HL-60 (cell line): ENCODE measurements at regions not wholly inside any gene's neighbourhood (a gene's known extent, or its start where the extent isn't known, plus 50 kb on each side); places are given as distances from the start of the nearest gene placed in this dataset.
"Not testable (repeated sequence)": the region's sequence is repeated elsewhere in the genome, so short reads cannot be mapped to it uniquely, and the experiment has no call there.

Experiments
- DNase-seq, 2 experiments: peaks; one replicate each; pipeline ENCODE4 v3.0.0-alpha.2; 2010 to 2020; ENCODE audit warnings: low read depth in 1 of 2, low spot score in 1 of 2
- H3K27ac ChIP-seq: fragments of 250-450 bp; sonication (Bioruptor Pico); replicated peaks from 2 replicates; pipeline ENCODE4 v1.5.1; 2020; ENCODE audit warnings: mild to moderate bottlenecking, moderate library complexity
- H3K27me3 ChIP-seq: fragments of 250-450 bp; sonication (Bioruptor Pico); 2 replicates; pipeline ENCODE4 v1.5.1; 2021; ENCODE audit warnings: mild to moderate bottlenecking, moderate library complexity; ENCODE audit not compliant: insufficient read depth, poor library complexity, severe bottlenecking
- H3K4me3 ChIP-seq: replicated peaks from 2 replicates; pipeline ENCODE4 v1.5.1; 2011; ENCODE audit warnings: mild to moderate bottlenecking, control low read depth, low read length; ENCODE audit not compliant: insufficient read depth
- CTCF ChIP-seq: IDR thresholded peaks from one replicate; pipeline ENCODE4 v1.5.1; 2011; ENCODE audit warnings: low read length, control low read depth, inconsistent platforms; ENCODE audit not compliant: insufficient read depth
- GABPA ChIP-seq: IDR thresholded peaks from 2 replicates; pipeline ENCODE4 v1.6.1; 2012; ENCODE audit warnings: low read depth
- POLR2AphosphoS5 ChIP-seq: IDR thresholded peaks from 2 replicates; pipeline ENCODE4 v1.6.1; 2012; ENCODE audit warnings: low read depth
- REST ChIP-seq: IDR thresholded peaks from 2 replicates; pipeline ENCODE4 v1.6.1; 2012; ENCODE audit warnings: low read depth; ENCODE audit not compliant: insufficient replicate concordance
- SPI1 ChIP-seq: IDR thresholded peaks from 2 replicates; pipeline ENCODE4 v1.6.1; 2012; ENCODE audit warnings: low read depth, mild to moderate bottlenecking, borderline replicate concordance

- DNase-seq: no peak
- H3K27me3 ChIP-seq: no peaks in the 10 kb centered on the region
- no peak overlapping the region for H3K4me3 ChIP-seq
- H3K27ac ChIP-seq: no peak overlapping the region
- TF ChIP-seq GABPA: no peak
- TF ChIP-seq CTCF: no peak
- no peak for TF ChIP-seq SPI1
- no peak for TF ChIP-seq POLR2AphosphoS5
Observed at GRCh38 chr5:51811883-51812471, 428.7 kb downstream of the ISL1 start.

DNA sequence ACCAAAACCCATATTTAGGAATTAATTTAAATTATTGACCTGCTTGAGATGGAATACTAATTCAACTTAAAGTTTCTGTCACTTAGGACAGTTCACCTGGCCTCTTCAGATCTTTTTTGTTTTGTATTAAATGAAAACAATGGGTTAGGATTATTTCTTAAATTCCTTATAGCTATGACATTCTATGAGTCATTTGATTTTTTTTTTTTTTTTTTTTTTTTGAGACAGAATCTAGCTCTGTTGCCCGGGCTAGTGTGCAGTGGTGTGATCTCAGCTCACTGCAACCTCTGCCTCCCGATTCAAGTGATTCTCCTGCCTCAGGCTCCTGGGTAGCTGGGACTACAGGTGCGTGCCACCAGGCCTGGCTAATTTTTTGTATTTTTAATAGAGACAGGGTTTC is 431.6 kb downstream of the ISL1 start:
- not testable (repeated sequence) for H3K27ac ChIP-seq, H3K27me3 ChIP-seq, DNase-seq, H3K4me3 ChIP-seq

GRCh38 chr5:51816427-51816826 is 433.2 kb downstream of the ISL1 start:
- DNase-seq: no peak

GRCh38 chr5:51821697-51822096 is 438.4 kb downstream of the ISL1 start:
- Histone ChIP-seq H3K4me3 (no peak overlapping the region), H3K27ac (no peak overlapping the region), H3K27me3 (no peaks in the 10 kb centered on the region)
- DNase-seq: no peak
- TF ChIP-seq SPI1: no peak
- TF ChIP-seq POLR2AphosphoS5: no peak
- no peak for TF ChIP-seq GABPA
- no peak for TF ChIP-seq CTCF
- no peak for TF ChIP-seq REST

More at GRCh38 chr5:51816427-51816826, 433.2 kb downstream of the ISL1 start:
- TF ChIP-seq REST: no peak
- TF ChIP-seq CTCF: no peak
- TF ChIP-seq SPI1: no peak
- TF ChIP-seq GABPA: no peak
- no peak for TF ChIP-seq POLR2AphosphoS5
- Histone ChIP-seq H3K27me3 (no peaks in the 10 kb centered on the region), H3K4me3 (no peak overlapping the region), H3K27ac (no peak overlapping the region)
